Tibial nerve (tissue), 3 donors: ENCODE measurements at regions not wholly inside any gene's neighbourhood (a gene's known extent, or its start where the extent isn't known, plus 50 kb on each side); places are given as distances from the start of the nearest gene placed in this dataset.

Source experiments
- CTCF ChIP-seq, 5 experiments: fragments of 200-600 bp in 3 of 5; fragments of 450-650 bp in 2 of 5; sonication (generic) in 3 of 5; IDR thresholded peaks; one replicate each; pipeline ENCODE4 v1.5.1; 2016 to 2019; ENCODE audit warnings: antibody characterized with exemption in 5 of 5, mild to moderate bottlenecking in 3 of 5, moderate library complexity in 2 of 5
- POLR2A ChIP-seq, 2 donors: fragments of 450-650 bp; IDR thresholded peaks; one replicate each; pipeline ENCODE4 v1.6.1; 2017; ENCODE audit warnings: antibody characterized with exemption in 2 of 2, mild to moderate bottlenecking in 2 of 2, moderate library complexity in 2 of 2

DNA sequence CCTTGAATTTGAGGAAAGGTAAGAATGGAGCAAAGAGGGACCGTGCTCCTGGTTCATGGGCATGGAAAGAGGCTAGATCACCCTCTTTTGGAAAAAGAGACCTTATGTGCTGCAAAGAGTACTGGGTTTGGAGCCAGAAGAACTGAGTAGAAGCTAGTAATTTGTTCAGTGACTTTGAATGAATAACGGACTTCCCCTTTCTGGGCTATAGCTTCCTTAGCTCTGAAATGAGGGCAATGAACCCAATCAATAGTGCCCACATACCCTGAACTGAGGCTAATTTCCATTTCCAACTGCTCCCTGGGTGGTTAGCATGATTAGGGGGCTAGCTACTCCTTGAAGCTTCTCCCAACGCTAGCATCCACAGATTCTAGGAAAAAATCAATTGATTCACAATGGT, 121.4 kb downstream of the UNC5CL start:
- TF ChIP-seq CTCF (IDR thresholded peaks at IDR 0.05) (no peak), POLR2A (IDR thresholded peaks at IDR 0.05) (no peak)
